ENCODE measurements at regions not wholly inside any gene's neighbourhood (a gene's known extent, or its start where the extent isn't known, plus 50 kb on each side); places are given as distances from the start of the nearest gene placed in this dataset.
"Not testable (repeated sequence)": the region's sequence is repeated elsewhere in the genome, so short reads cannot be mapped to it uniquely, and the experiment has no call there.

GRCh38 chr12:66733321-66733720 lies 54.4 kb upstream of the GRIP1 start:
- no peak for DNase-seq

GRCh38 chr12:66733839-66734238 lies 55.0 kb upstream of the GRIP1 start:
- no peak for DNase-seq

GRCh38 chr12:66735275-66735674 lies 56.4 kb upstream of the GRIP1 start:
- DNase-seq = no peak

GRCh38 chr12:66736931-66737330 lies 58.1 kb upstream of the GRIP1 start:
- no peak for DNase-seq

- DNase-seq = no peak
These were observed 60.4 kb upstream of the GRIP1 start for GRCh38 chr12:66739266-66739665.

- no peak for DNase-seq
These were observed 61.2 kb upstream of the GRIP1 start for GRCh38 chr12:66739940-66740651.

- DNase-seq = no peak
These were observed 61.9 kb upstream of the GRIP1 start for GRCh38 chr12:66740732-66741131.

- DNase-seq = no peak
These were observed 63.0 kb upstream of the GRIP1 start for GRCh38 chr12:66741919-66742318.

GRCh38 chr12:66742508-66743367 lies 63.9 kb upstream of the GRIP1 start:
- DNase-seq = no peak

GRCh38 chr12:66744461-66744860 lies 65.6 kb upstream of the GRIP1 start:
- no peak for DNase-seq

- no peak for DNase-seq
These were observed 66.1 kb upstream of the GRIP1 start for GRCh38 chr12:66744956-66745383.

GRCh38 chr12:66746489-66747201 lies 67.8 kb upstream of the GRIP1 start:
- no peak for DNase-seq

GRCh38 chr12:66751432-66752113 lies 72.7 kb upstream of the GRIP1 start:
- no peak for DNase-seq

GRCh38 chr12:66753810-66754209 lies 74.9 kb upstream of the GRIP1 start:
- DNase-seq = no peak

GRCh38 chr12:66755727-66756395 lies 77.0 kb upstream of the GRIP1 start:
- no peak for DNase-seq

GRCh38 chr12:66756631-66757030 lies 77.8 kb upstream of the GRIP1 start:
- DNase-seq = no peak

- DNase-seq = not testable (repeated sequence)
These were observed 81.2 kb upstream of the GRIP1 start for GRCh38 chr12:66760122-66760521.

GRCh38 chr12:66763467-66763866 lies 84.6 kb upstream of the GRIP1 start:
- DNase-seq = peak; percentile 66

GRCh38 chr12:66765204-66765603 lies 86.3 kb upstream of the GRIP1 start:
- DNase-seq = no peak

- DNase-seq = peak; percentile 42
These were observed 88.7 kb upstream of the GRIP1 start for GRCh38 chr12:66767536-66767935.

- DNase-seq = no peak
These were observed 89.4 kb upstream of the GRIP1 start for GRCh38 chr12:66768293-66768692.

GRCh38 chr12:66774929-66775328 lies 96.1 kb upstream of the GRIP1 start:
- DNase-seq = no peak
